ENCODE measurements at regions not wholly inside any gene's neighbourhood (a gene's known extent, or its start where the extent isn't known, plus 50 kb on each side); places are given as distances from the start of the nearest gene placed in this dataset.

DNA sequence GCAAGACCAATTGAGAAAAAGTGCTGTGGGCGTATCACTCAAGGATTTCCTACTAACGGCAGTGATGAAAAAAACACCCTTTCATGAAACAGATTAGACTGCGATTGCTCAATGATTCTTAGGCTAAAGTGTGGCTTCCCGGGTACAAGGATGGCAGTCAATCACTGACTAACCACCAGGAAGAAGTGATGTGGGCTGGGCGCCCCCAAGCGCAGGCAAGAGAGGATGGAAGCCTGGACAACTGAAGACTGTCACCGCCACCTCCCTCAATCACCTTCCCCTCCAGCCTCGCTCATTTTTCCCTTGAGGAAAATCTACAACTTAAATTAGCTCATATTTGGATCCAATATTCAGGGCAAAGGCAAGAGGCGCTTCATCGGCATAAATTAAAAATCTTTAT is 707.2 kb downstream of the MTRR start (continued):
- TF ChIP-seq, protein P1, sequence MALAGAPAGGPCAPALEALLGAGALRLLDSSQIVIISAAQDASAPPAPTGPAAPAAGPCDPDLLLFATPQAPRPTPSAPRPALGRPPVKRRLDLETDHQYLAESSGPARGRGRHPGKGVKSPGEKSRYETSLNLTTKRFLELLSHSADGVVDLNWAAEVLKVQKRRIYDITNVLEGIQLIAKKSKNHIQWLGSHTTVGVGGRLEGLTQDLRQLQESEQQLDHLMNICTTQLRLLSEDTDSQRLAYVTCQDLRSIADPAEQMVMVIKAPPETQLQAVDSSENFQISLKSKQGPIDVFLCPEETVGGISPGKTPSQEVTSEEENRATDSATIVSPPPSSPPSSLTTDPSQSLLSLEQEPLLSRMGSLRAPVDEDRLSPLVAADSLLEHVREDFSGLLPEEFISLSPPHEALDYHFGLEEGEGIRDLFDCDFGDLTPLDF (CRISPR knock-in tag; IDR thresholded peaks at IDR 0.05) = no peak
- TF ChIP-seq NFATC4 (CRISPR knock-in tag; IDR thresholded peaks at IDR 0.05) = no peak
- TF ChIP-seq GABPB1 (CRISPR knock-in tag; IDR thresholded peaks at IDR 0.05) = no peak
- TF ChIP-seq ZNF396 (CRISPR knock-in tag; IDR thresholded peaks at IDR 0.05; ENCODE audit: borderline replicate concordance) = no peak
- TF ChIP-seq JAZF1 (CRISPR knock-in tag; IDR thresholded peaks at IDR 0.05) = no peak

DNA sequence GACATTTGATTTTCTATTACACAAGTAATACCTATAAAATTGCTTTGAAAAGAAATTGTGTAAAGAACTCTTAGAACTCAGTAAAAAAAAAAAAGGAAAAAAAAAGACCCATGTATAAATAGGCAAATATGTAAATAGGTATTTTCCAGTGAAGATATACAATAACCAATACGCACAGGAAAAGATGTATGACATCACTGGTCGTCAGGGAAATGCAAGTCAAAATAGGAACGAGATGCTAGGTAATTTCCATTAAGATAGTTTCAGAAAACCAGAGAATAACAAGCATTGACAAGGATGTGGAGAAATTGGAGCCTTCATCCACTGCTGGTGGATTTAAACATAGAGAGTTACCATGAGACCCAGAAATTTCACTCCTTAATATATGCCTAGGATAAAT is 708.8 kb downstream of the MTRR start:
- CTCF ChIA-PET = no interaction called here
- TF ChIP-seq FOXK1 (CRISPR knock-in tag; IDR thresholded peaks at IDR 0.05) (no peak), ZNF396 (CRISPR knock-in tag; IDR thresholded peaks at IDR 0.05; ENCODE audit: borderline replicate concordance) (no peak), ELF4 (CRISPR knock-in tag; IDR thresholded peaks at IDR 0.05; ENCODE audit: low read depth) (no peak), HMGA2 (CRISPR knock-in tag; IDR thresholded peaks at IDR 0.05) (no peak), RELA (CRISPR knock-in tag; IDR thresholded peaks at IDR 0.05; ENCODE audit: borderline replicate concordance) (no peak), TP53 (CRISPR knock-in tag; IDR thresholded peaks at IDR 0.05) (no peak), GABPB1 (CRISPR knock-in tag; IDR thresholded peaks at IDR 0.05) (no peak), IRF2 (CRISPR knock-in tag; IDR thresholded peaks at IDR 0.05; ENCODE audit: borderline replicate concordance, low read depth) (no peak), NFATC4 (CRISPR knock-in tag; IDR thresholded peaks at IDR 0.05) (no peak), NR3C1 (CRISPR knock-in tag; conservative IDR thresholded peaks at IDR 0.05; ENCODE audit: low read depth) (no peak), SP1 (CRISPR knock-in tag; conservative IDR thresholded peaks at IDR 0.05) (no peak), SMAD4 (CRISPR knock-in tag; IDR thresholded peaks at IDR 0.05) (no peak)
- TF ChIP-seq, protein P2, sequence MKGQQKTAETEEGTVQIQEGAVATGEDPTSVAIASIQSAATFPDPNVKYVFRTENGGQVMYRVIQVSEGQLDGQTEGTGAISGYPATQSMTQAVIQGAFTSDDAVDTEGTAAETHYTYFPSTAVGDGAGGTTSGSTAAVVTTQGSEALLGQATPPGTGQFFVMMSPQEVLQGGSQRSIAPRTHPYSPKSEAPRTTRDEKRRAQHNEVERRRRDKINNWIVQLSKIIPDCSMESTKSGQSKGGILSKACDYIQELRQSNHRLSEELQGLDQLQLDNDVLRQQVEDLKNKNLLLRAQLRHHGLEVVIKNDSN (CRISPR knock-in tag; IDR thresholded peaks at IDR 0.05) = no peak
- TF ChIP-seq, protein P3, sequence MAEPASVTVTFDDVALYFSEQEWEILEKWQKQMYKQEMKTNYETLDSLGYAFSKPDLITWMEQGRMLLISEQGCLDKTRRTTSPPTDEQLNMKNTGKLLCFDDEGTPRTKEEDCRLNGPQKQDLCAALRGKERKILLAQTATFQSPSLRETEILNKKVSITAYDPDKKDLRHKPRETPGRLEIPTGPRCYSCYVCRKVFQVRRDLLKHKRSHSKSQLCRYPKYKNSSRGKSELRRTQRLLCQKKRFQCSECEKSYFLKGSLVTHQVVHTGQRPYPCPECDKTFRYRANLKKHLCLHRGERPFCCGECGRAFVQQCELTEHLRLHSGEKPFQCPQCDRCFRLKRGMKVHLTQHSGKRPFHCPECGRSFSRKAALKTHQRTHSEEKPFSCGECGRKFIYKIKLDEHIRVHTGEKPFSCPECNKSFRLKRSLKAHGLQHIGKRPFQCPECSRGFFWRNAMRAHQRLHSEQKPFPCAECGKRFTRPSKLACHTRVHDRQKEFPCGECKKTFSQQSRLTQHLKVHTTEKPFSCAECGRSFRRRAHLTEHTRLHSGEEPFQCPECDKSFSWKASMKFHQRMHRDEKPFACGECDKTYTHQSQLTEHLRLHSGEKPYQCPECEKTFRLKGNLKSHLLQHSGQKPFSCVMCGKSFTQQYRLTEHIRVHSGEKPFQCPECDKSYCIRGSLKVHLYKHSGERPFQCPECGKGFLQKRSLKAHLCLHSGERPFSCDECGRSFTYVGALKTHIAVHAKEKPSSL (CRISPR knock-in tag; conservative IDR thresholded peaks at IDR 0.05) = no peak
- TF ChIP-seq, protein P4, sequence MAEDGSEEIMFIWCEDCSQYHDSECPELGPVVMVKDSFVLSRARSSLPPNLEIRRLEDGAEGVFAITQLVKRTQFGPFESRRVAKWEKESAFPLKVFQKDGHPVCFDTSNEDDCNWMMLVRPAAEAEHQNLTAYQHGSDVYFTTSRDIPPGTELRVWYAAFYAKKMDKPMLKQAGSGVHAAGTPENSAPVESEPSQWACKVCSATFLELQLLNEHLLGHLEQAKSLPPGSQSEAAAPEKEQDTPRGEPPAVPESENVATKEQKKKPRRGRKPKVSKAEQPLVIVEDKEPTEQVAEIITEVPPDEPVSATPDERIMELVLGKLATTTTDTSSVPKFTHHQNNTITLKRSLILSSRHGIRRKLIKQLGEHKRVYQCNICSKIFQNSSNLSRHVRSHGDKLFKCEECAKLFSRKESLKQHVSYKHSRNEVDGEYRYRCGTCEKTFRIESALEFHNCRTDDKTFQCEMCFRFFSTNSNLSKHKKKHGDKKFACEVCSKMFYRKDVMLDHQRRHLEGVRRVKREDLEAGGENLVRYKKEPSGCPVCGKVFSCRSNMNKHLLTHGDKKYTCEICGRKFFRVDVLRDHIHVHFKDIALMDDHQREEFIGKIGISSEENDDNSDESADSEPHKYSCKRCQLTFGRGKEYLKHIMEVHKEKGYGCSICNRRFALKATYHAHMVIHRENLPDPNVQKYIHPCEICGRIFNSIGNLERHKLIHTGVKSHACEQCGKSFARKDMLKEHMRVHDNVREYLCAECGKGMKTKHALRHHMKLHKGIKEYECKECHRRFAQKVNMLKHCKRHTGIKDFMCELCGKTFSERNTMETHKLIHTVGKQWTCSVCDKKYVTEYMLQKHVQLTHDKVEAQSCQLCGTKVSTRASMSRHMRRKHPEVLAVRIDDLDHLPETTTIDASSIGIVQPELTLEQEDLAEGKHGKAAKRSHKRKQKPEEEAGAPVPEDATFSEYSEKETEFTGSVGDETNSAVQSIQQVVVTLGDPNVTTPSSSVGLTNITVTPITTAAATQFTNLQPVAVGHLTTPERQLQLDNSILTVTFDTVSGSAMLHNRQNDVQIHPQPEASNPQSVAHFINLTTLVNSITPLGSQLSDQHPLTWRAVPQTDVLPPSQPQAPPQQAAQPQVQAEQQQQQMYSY (CRISPR knock-in tag; IDR thresholded peaks at IDR 0.05) = no peak
- ATAC-seq = no peak

DNA sequence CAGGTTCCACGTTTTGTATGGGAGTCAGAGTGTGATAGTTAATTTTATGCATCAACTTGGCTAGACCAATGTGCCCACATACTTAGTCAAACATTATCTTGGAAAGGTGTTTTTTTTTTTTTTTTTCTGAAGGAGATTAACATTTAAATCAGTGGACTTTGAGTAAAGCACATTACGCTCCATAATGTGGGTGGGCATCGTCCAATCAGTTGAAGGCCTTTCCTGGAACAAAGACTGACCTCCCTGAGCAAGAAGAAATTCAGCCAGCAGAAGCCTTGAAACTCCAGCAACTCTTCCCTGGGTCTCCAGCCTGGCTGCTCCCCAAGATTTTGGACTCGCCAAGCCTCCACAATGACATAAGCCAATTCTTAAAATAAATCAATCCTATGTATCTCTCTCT is 711.4 kb downstream of the MTRR start:
- DNase-seq (ENCODE audit: low spot score) (no peak), ATAC-seq (no peak)
- no peaks in the 10 kb centered on the region for H3K36me3 Mint-ChIP-seq
- H3K9me3 Mint-ChIP-seq = no peaks in the 10 kb centered on the region
- H3K27me3 Mint-ChIP-seq (ENCODE audit: low read depth) = no peaks in the 10 kb centered on the region; the same call in 1 of the 2 replicates
- ChIA-PET CTCF (no interaction called here), POLR2A (no interaction called here)
- 0 out of 2 replicates have a peak, but pooled peaks cover 2% of the 10 kb centered on the region for H3K4me1 Mint-ChIP-seq
- H3K27ac Mint-ChIP-seq = no peak overlapping the region
- H3K4me3 Mint-ChIP-seq = no peak overlapping the region
- TF ChIP-seq NFATC4 (CRISPR knock-in tag; IDR thresholded peaks at IDR 0.05) (no peak), FOXK1 (CRISPR knock-in tag; IDR thresholded peaks at IDR 0.05) (no peak), NR3C1 (CRISPR knock-in tag; conservative IDR thresholded peaks at IDR 0.05; ENCODE audit: low read depth) (no peak), MYBL2 (CRISPR knock-in tag; IDR thresholded peaks at IDR 0.05) (no peak), ATF1 (CRISPR knock-in tag; IDR thresholded peaks at IDR 0.05) (no peak)
- TF ChIP-seq, protein P5, sequence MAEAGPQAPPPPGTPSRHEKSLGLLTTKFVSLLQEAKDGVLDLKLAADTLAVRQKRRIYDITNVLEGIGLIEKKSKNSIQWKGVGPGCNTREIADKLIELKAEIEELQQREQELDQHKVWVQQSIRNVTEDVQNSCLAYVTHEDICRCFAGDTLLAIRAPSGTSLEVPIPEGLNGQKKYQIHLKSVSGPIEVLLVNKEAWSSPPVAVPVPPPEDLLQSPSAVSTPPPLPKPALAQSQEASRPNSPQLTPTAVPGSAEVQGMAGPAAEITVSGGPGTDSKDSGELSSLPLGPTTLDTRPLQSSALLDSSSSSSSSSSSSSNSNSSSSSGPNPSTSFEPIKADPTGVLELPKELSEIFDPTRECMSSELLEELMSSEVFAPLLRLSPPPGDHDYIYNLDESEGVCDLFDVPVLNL (CRISPR knock-in tag; IDR thresholded peaks at IDR 0.05; ENCODE audit: borderline replicate concordance, low read depth) = no peak
- TF ChIP-seq, protein P6, sequence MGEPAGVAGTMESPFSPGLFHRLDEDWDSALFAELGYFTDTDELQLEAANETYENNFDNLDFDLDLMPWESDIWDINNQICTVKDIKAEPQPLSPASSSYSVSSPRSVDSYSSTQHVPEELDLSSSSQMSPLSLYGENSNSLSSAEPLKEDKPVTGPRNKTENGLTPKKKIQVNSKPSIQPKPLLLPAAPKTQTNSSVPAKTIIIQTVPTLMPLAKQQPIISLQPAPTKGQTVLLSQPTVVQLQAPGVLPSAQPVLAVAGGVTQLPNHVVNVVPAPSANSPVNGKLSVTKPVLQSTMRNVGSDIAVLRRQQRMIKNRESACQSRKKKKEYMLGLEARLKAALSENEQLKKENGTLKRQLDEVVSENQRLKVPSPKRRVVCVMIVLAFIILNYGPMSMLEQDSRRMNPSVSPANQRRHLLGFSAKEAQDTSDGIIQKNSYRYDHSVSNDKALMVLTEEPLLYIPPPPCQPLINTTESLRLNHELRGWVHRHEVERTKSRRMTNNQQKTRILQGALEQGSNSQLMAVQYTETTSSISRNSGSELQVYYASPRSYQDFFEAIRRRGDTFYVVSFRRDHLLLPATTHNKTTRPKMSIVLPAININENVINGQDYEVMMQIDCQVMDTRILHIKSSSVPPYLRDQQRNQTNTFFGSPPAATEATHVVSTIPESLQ (CRISPR knock-in tag; IDR thresholded peaks at IDR 0.05) = no peak

More for the DNA sequence above, 708.8 kb downstream of the MTRR start:
- no peak for DNase-seq (ENCODE audit: low spot score)
- POLR2A ChIA-PET = no interaction called here
- Mint-ChIP-seq H3K4me3 (no peak overlapping the region), H3K27ac (no peak overlapping the region), H3K36me3 (no peaks in the 10 kb centered on the region), H3K27me3 (ENCODE audit: low read depth) (no peaks in the 10 kb centered on the region), H3K4me1 (0 out of 2 replicates have a peak, but pooled peaks cover 2% of the 10 kb centered on the region), H3K9me3 (no peaks in the 10 kb centered on the region)
